IPS-15b (cell line): ENCODE measurements at regions not wholly inside any gene's neighbourhood (a gene's known extent, or its start where the extent isn't known, plus 50 kb on each side); places are given as distances from the start of the nearest gene placed in this dataset.

Experiments used
- H3K27me3 ChIP-seq: one replicate; pipeline ENCODE4 v1.6.1; 2013; ENCODE audit warnings: low read length; ENCODE audit not compliant: control insufficient read depth, insufficient read depth
- H3K36me3 ChIP-seq: one replicate; pipeline ENCODE4 v1.6.1; 2013; ENCODE audit warnings: low read length; ENCODE audit not compliant: control insufficient read depth, insufficient read depth
- H3K4me1 ChIP-seq: one replicate; pipeline ENCODE4 v1.6.1; 2013; ENCODE audit warnings: mild to moderate bottlenecking, low read length; ENCODE audit not compliant: control insufficient read depth, insufficient read depth
- H3K4me3 ChIP-seq: one replicate; pipeline ENCODE4 v1.5.1; 2013; ENCODE audit warnings: low read depth, low read length
- H3K9ac ChIP-seq: one replicate; pipeline ENCODE4 v1.6.1; 2013; ENCODE audit warnings: low read depth, mild to moderate bottlenecking, low read length
- H3K9me3 ChIP-seq: one replicate; pipeline ENCODE4 v1.6.1; 2013; ENCODE audit warnings: mild to moderate bottlenecking, low read length; ENCODE audit not compliant: control insufficient read depth, insufficient read depth

DNA sequence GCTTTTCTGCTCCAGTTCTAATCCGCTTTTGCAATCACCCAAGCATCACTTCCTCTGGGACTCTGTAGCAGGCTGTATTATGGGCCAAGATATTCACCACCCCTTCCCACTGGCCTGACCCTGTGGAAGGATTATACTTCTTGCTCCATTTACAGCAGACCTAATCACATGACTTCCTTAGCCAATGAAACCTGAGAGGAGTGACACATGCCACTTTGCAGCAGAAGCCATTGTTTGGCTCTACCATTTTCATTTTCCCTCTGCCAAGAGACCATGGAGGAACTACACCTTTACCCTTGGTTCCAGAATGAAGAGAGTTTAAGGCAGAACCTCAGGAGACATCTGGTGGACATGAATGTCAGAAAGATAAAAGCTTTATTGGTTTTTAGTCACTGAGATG, 134.9 kb upstream of the HSD17B12 start:
- Histone ChIP-seq H3K9ac (no peak overlapping the region), H3K36me3 (no peaks in the 10 kb centered on the region), H3K4me3 (no peak overlapping the region), H3K9me3 (no peaks in the 10 kb centered on the region), H3K27me3 (peaks cover 62% of the 10 kb centered on the region), H3K4me1 (peaks cover 10% of the 10 kb centered on the region)

- no peak overlapping the region for H3K9ac ChIP-seq
- H3K9me3 ChIP-seq = no peaks in the 10 kb centered on the region
- H3K27me3 ChIP-seq = peaks cover 67% of the 10 kb centered on the region
- peaks cover 10% of the 10 kb centered on the region for H3K4me1 ChIP-seq
- H3K36me3 ChIP-seq = no peaks in the 10 kb centered on the region
- H3K4me3 ChIP-seq = peak overlapping the region; percentile 48
Measured at GRCh38 chr11:43546561-43547429, 133.7 kb upstream of the HSD17B12 start.

- peaks cover 69% of the 10 kb centered on the region for H3K27me3 ChIP-seq
- H3K9me3 ChIP-seq = no peaks in the 10 kb centered on the region
- H3K9ac ChIP-seq = no peak overlapping the region
- H3K4me1 ChIP-seq = peaks cover 10% of the 10 kb centered on the region
- no peaks in the 10 kb centered on the region for H3K36me3 ChIP-seq
- peak overlapping the region; percentile 48 for H3K4me3 ChIP-seq
Measured at GRCh38 chr11:43547430-43547831, 133.1 kb upstream of the HSD17B12 start.

GRCh38 chr11:43547889-43548381, 132.6 kb upstream of the HSD17B12 start:
- Histone ChIP-seq H3K9ac (no peak overlapping the region), H3K4me3 (peak overlapping the region; percentile 48), H3K36me3 (no peaks in the 10 kb centered on the region)

DNA sequence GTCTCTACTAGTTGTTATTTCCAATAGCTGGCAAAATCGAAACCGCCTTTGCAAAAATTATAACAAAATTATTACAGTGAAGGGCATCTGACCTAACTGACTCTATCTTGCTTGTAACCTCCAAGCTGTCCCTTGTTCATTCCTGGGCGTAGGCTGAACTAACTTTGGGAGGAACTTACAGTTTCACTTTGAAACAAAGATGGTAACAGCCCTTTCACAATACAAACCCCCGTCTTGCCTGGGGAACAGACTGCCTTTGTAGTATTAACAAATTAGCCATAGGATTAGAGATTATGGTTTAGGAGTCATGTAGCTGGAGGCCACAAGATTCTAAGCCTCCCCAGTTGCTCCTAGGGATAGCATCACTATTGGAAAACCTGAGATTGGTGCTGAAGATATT, 131.6 kb upstream of the HSD17B12 start:
- no peaks in the 10 kb centered on the region for H3K36me3 ChIP-seq
- no peak overlapping the region for H3K9ac ChIP-seq
- peaks cover 69% of the 10 kb centered on the region for H3K27me3 ChIP-seq
- H3K9me3 ChIP-seq = no peaks in the 10 kb centered on the region
- H3K4me3 ChIP-seq = no peak overlapping the region
- H3K4me1 ChIP-seq = peaks cover 10% of the 10 kb centered on the region

More at GRCh38 chr11:43547889-43548381, 132.6 kb upstream of the HSD17B12 start:
- peaks cover 10% of the 10 kb centered on the region for H3K4me1 ChIP-seq
- no peaks in the 10 kb centered on the region for H3K9me3 ChIP-seq
- peaks cover 69% of the 10 kb centered on the region for H3K27me3 ChIP-seq

DNA sequence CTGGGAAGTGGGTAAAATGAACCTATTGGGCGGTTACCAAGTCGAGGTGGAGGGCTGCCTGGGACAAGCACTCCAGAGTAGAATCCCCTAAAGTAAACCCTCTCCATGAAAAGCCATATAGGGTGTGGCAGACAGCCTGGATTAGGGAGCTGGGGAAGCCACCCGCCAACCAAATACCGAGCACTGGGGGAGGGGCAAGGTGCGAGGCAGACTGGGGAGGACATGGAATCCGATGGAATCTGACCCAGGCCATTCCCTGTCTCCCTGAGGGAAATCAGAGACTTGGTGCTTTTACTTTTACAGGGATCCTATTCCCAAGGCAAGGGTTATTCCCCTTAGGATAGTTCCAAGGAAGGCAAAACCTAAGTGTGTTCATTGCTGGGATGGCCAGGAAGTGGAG, 130.9 kb upstream of the HSD17B12 start:
- Histone ChIP-seq H3K9me3 (no peaks in the 10 kb centered on the region), H3K27me3 (peaks cover 70% of the 10 kb centered on the region), H3K4me3 (no peak overlapping the region), H3K4me1 (peaks cover 10% of the 10 kb centered on the region), H3K9ac (no peak overlapping the region), H3K36me3 (no peaks in the 10 kb centered on the region)

- no peak overlapping the region for H3K9ac ChIP-seq
- peaks cover 10% of the 10 kb centered on the region for H3K4me1 ChIP-seq
- H3K4me3 ChIP-seq = no peak overlapping the region
- H3K27me3 ChIP-seq = peaks cover 61% of the 10 kb centered on the region
- no peaks in the 10 kb centered on the region for H3K36me3 ChIP-seq
- H3K9me3 ChIP-seq = no peaks in the 10 kb centered on the region
Measured at GRCh38 chr11:43550714-43551113, 129.8 kb upstream of the HSD17B12 start.

DNA sequence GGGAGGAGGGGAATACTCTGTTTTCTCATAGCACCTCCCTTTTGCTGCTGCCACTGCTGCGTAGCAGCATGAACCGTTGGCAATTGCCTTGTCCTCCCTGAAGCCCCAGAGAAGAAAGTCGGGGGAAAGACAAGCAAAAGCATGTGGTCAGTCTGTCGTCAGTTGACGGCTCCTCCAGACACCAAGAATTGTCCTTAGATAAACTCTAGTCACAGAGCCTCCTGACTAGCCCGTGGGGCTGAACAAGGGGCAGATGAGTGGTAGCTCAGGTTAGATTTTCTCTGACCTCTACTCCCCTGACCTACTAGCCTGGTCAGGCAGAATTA, 126.4 kb upstream of the HSD17B12 start:
- Histone ChIP-seq H3K36me3 (no peaks in the 10 kb centered on the region), H3K4me1 (peaks cover 12% of the 10 kb centered on the region), H3K9ac (no peak overlapping the region), H3K9me3 (no peaks in the 10 kb centered on the region), H3K4me3 (no peak overlapping the region), H3K27me3 (peaks cover 44% of the 10 kb centered on the region)

DNA sequence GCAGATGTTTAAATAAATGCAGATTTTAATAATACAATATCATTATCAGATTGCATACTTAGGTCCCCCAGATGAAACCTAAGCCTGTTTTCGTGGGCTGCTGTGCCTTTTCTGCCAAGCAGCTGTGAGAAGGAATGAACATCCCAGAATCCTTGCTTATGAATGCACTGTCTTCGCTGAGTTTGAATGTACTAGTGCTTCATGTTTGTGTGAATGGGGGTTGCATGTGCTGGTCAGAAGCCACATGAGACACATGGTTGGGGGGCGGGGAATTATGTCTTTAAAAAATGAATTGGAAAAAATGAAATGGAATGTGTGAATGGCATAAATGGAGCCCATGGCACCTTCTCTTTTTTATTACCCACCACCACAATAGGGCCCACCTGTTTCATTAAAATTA, 125.4 kb upstream of the HSD17B12 start:
- Histone ChIP-seq H3K4me3 (no peak overlapping the region), H3K4me1 (peaks cover 15% of the 10 kb centered on the region), H3K9ac (no peak overlapping the region), H3K36me3 (no peaks in the 10 kb centered on the region), H3K9me3 (no peaks in the 10 kb centered on the region), H3K27me3 (peaks cover 38% of the 10 kb centered on the region)

DNA sequence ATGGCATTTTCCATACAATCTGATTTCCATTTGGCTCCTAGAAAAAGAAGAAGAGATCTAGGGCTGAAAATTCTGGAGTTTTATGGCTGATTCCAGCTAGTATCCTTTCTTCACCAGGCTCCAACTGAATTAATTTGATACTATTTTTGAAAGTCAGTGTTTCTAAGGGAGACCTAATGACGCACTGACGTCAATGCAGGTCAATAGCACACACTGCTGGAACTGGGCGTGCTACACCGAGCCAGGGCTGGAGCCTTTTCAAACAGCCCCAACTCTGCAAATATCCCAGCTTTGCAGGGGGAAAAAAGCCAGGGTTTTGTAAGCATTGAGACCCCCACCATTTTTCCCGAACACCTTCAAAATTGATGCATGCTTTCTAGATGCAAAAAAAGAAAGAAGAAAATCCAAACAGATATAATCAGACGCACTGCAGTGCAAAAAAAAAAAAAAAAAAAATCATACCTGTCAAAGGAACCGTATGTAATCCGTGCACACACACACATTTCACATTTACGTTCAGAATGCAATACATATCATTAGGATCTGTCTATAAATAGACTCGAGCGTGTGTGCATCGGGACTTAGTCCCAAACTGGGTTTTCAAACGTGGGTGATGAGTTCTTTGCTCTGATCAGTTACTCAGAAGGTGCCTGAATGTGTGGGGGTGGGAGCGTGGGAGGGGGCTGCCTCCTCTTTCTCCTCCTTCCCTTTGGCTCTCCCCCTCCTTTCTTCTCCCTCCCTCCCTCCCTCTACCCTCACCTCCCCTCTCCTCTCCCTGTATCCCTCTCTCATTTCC, 124.5 kb upstream of the HSD17B12 start:
- Histone ChIP-seq H3K9ac (no peak overlapping the region), H3K4me3 (peak overlapping the region; percentile 33), H3K36me3 (no peaks in the 10 kb centered on the region), H3K9me3 (no peaks in the 10 kb centered on the region), H3K27me3 (peaks cover 30% of the 10 kb centered on the region), H3K4me1 (peaks cover 15% of the 10 kb centered on the region)

DNA sequence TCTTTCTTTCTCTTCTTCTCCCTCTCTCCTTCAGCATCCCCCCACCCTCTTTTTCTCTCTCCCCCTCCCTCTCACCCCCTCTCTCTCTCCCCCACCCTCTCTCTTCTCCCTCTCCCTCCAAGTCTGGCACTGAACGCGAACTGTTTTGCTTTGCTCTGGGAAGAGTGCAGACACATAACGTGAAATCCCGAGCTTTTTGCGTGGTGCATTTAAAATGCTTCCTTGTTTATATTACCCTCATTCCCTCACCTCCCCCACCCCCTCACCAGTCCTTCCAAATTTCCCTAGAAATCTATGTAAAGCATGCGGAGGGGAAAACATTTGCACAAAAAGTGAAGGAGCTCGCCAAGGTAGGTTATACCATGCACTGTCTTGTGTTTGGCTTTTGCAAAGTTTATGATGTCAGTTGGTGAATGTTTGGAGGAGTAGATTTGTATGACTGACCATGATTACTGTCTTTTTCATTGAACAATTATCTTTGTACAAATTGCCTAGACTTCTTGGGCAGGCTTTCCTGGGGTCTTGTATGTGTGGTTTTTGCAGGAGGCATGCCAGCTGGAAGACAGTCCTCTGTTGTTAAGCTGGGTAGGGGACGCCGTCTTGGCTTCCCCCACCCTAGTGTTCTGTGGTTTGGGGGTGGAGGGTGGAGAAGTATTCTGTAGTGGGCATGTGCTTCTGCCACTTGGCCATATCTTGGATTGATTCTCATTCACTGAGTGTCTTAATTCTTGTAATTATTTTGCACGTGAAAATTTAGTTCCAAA, 123.7 kb upstream of the HSD17B12 start:
- peaks cover 22% of the 10 kb centered on the region for H3K27me3 ChIP-seq
- H3K4me1 ChIP-seq = peaks cover 15% of the 10 kb centered on the region
- H3K36me3 ChIP-seq = no peaks in the 10 kb centered on the region
- peak overlapping the region; percentile 33 for H3K4me3 ChIP-seq
- no peaks in the 10 kb centered on the region for H3K9me3 ChIP-seq
- no peak overlapping the region for H3K9ac ChIP-seq
